GM18499 (cell line): ENCODE measurements at regions not wholly inside any gene's neighbourhood (a gene's known extent, or its start where the extent isn't known, plus 50 kb on each side); places are given as distances from the start of the nearest gene placed in this dataset.

Experiments used
- ATAC-seq: cut with Tn5 transposase; IDR thresholded peaks from one replicate; pipeline ENCODE4 v1.9.1; 2021; ENCODE audit warnings: moderate number of reproducible peaks; ENCODE audit not compliant: insufficient read depth, unreplicated experiment

GRCh38 chr10:88122145-88122544, 258.7 kb downstream of the PTEN start:
- ATAC-seq, result no peak

GRCh38 chr10:88122576-88122975, 259.2 kb downstream of the PTEN start:
- ATAC-seq, result no peak

DNA sequence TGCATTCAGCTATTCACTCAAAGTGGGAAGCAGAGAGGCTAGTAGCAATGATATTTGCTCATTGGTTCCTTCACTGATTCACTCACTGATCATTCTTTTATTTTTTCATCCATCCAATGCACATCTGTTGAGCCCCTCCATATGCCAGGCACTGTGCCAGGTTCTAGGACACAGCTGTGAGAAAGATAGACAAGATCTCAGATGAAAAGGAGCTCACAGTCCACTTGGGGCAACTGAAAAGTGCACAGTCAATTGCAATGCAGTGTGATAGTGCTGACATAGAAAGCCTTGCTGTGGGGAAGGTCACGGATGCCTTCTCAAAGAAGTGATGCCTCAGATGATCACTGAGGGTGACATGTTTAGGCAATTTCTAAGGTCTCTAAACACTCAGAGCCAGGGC, 262.3 kb downstream of the PTEN start:
- no peak for ATAC-seq

DNA sequence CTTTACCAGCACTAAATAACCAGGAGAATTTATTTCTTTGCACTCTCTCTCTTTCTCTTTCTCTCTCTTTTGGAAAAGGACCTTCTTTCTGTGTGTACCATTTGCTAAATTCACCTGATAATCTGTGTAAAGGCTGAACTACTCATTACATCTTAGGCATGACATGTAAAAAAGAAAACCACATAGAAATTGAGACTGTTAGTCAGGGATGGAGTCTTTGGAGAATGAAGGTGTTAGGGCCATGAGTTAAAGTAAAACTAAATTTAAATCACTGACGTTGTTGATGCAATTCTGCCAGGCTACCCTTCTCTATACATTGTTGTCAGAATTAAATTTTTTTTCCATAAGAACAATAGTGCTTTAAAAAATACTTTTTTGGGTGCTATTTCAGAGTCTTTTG, 263.3 kb downstream of the PTEN start:
- ATAC-seq, result no peak

DNA sequence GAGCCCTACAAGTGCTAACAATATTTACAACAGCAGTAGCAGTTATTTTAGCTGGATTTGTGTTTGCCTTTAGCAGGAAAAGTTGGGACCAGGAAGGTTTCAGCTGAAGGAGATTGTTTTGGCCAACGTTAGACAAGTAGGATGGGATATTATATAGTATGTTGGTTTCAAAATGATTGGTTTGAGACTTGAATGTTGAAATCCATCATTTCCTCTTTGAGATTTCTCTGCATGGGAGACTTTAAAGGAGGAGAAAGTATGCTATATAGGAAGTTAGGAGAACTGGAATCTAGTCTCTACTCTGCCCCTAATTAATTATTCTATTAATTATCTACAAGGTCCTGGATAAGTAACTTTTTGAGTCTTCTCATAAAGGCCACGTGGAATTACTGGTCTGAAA, 263.8 kb downstream of the PTEN start:
- ATAC-seq, result no peak

DNA sequence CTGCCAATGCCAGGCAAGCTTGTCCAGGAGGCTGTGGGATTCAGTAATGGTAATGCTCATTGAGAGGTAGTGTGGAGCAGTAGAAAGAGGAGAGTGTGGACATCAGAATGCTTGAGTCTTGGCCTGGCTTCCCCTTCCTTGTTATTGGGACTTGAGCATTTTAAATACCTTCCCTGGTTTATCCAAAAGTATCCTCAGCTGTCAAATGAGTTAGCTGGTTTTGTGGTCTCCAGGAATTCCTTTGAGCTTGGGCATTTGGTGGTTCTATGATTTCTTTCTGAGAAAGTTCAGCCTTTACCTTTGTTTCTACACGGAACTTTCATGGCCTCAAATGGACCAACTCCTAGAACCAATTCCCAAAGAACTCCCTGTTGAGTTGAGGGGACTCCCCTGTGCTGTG, 264.3 kb downstream of the PTEN start:
- ATAC-seq, result no peak

DNA sequence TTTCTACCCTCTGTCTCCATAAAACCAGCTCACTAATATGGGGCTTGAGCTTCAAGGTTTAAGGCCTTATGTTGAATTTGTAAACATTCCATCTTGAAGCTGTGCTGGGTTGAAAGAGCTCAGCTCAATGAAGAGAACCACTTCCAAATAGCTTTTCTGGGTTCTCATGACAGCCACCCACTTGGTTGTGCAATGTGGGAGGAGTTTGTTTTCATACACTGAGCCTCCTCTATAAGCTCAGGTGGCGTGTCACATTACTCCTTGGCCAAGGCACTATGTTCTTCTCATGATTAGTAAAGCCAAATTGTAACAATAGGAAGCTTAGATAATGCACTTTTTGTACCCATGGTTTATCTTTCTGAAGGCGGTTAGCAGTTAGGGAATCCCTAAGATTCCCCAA, 265.6 kb downstream of the PTEN start:
- no peak for ATAC-seq

- no peak for ATAC-seq
These were observed 267.5 kb downstream of the PTEN start for GRCh38 chr10:88130912-88131311.

- ATAC-seq, result no peak
These were observed 268.2 kb downstream of the PTEN start for GRCh38 chr10:88131511-88132139.

- no peak for ATAC-seq
These were observed 273.3 kb downstream of the PTEN start for GRCh38 chr10:88136712-88137111.

DNA sequence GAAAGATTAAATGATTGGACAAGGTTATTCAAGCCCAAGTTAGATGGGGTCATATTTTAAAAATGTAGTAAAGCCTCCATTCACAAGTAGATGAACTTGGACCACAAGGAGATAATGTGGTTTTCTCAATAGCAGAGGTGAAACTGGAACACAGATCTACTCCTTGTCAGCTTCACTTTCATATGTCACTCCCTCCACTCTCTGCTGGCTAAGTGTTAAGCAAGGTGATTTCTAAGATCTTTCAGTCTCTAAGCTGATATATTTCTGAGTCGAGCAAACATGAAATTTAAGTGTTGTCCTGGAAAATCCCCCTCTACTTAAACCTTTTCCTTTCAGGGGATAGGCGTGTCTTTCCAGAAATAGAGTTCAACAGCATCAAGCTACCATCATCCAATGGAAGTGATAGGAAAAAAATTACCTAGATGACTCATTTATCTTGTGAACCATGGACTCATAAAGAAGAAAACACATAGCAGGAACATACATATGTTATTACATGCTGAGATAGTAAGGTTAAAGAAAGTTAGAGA, 275.0 kb downstream of the PTEN start:
- peak; percentile 77 for ATAC-seq

- ATAC-seq, result no peak
These were observed 283.8 kb downstream of the PTEN start for GRCh38 chr10:88147000-88147798.

- ATAC-seq, result no peak
These were observed 286.5 kb downstream of the PTEN start for GRCh38 chr10:88149906-88150305.

DNA sequence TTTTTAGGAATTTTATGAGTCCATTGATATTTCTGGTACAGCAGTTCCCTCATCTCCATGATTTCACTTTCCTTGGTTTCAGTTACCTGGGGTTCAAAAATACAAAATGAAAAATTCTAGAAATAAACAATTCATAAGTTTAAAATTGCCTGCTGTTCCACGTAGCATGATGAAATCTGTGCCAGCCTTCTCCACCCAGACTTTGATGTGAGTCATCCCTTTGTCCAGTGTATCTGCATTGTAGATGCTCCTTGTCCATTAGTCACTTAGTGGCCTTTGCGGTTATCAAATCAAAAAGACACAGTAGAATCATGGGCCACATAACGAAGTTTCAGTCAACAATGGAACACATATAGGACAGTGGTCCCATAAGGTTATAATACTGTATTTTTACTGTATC, 286.9 kb downstream of the PTEN start:
- no peak for ATAC-seq

DNA sequence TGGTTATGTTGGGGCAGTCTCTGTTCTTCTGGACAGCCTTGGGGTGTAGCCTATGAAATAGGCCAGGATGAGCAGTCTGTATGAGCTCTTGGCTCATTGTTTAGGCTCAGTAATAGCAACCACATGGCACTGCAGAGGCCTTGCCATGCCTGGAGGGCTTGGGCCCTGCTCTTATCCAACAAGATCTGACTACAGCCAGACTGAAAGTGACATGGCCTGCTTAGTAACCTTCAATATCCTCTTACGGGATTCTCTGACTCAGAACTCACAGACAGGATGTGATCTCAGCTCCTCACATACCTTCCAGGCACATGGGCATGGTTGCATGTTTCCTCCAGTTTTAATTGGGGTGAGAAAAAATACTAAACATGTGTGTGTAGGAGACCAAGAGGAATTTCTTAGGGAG, 289.3 kb downstream of the PTEN start:
- ATAC-seq, result peak; percentile 78

DNA sequence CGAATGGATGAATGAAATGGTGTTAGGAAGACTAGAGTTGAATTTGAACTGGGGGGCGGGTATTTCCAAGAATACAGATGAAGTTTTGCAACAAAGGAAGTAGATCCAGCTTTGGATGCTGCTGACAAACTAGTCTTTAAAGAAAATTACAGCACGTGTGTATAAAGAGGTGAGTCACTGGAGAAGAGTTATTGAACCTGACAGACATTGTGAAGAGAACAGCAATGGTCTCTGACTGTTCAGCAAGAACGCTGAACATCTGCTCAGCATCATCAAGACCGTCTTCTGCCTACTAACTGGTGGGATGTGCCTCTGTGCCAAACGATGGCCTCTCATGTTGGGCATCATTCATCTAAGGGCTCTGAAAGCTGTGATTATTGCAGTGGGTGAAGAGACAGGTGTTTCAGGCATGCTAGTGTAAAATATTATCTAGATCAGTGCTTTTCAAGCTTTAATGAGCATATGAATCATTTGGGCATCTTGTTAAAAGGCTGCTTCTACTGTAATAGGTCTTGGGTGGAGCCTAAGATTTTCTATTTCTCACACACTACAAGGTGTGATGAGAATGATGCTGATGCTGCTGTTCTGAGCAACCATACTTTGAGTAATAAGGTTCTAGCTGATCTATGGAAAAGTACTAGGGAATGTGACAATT, 291.3 kb downstream of the PTEN start:
- ATAC-seq, result no peak

- no peak for ATAC-seq
These were observed 292.9 kb downstream of the PTEN start for GRCh38 chr10:88156341-88156740.

DNA sequence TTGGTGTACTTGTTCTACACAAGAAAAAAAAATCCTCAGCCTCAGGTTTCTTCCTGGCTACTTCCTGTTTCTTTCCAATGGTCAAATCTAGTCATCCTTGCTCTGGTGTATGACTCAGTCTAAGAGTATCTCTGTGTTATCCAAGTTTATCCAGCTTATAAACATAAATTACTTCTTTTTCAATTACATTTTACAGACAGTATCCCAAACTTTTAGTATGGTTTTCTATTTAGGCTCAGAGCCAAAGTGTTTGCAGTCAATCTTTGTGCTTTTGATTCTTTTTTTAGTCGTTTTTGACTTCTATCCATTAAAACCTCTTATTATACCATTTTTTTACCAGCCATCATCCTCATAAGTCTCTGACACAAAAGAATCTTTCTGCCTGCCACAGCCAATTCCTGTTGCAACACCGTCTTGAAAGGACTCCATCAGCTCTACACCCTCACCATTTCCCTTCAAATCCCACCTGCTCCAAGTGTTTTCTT, 294.6 kb downstream of the PTEN start:
- no peak for ATAC-seq

DNA sequence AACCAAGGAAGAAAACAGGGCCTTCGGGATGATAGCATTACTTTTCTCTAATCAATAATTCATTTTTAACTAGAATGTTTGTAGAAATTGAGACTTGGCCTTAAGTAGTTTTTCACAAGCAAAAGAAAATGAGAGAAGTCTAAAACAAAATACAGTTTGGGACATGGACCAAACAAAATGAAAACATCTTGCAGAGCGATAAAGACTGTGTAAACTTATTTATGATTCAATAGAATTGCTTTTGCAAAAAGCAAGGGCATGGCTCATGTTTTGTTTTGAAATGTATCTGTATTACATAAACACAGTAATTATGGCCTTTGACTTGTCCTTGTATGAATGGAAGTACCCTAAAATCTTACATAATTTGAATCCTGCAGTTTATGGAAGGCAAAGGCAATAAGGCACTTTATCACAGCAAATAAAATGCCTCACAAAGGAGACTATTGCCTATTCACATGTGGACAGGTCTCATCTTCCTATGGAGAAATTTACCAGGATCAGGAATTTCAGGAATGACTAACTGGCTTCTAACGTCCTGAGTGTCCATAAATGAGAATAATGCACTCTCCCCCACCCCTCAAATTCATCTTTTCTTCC, 295.2 kb downstream of the PTEN start:
- no peak for ATAC-seq

DNA sequence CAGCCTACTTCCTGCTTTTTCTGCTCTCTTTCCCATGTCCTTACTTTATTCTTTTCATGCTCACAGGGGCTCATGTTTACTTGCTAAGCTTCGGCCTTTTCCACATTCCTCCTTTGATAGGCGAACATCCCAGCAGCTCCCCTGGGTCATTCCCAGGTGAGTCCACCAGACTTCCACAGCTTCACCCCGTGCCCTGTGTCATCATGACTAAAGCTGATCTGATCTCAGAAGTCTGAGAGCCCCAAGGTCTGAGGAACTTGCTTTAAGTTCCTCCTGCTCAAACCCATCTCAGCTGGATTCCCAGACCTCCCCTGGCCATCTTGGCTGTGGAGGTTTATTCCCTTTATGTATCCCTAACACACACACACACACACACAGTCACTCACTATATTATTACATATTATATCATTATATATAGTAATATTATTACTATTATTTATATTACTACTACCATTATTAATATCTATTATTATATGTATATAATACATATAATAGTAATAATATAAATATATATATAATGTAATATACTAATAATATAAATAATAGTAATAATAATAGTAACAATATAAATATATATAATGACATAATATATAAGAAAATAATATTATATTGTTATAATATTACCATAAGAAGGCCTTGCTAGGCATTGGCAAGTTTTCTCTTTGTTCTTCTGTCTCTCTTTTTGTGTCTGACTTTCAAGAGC, 295.9 kb downstream of the PTEN start:
- no peak for ATAC-seq
